ENCODE measurements at regions not wholly inside any gene's neighbourhood (a gene's known extent, or its start where the extent isn't known, plus 50 kb on each side); places are given as distances from the start of the nearest gene placed in this dataset.

DNA sequence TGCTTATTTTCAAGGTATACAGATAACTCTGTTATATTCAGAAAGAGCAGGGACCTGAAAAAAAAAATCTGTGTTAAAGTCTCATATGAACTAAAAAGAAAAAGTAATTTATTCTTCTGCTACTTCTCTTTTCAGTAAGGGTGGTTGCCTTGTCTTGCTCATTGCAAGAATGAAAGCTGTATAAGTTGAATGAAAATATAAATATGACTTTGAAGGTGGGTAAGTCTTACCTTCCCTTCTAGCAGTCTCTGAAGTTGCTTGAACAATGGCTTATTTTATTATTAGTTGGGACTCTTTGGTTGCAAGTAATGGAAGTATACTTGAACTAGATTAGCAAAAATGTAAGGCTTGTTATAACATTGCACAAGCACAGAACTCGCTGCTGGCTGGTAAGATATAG is 1554.9 kb downstream of the SI start:
- TF ChIP-seq EP300 (IDR thresholded peaks at IDR 0.05) (no peak), POLR2AphosphoS5 (IDR thresholded peaks at IDR 0.05) (no peak)
- TF ChIP-seq, protein P1, sequence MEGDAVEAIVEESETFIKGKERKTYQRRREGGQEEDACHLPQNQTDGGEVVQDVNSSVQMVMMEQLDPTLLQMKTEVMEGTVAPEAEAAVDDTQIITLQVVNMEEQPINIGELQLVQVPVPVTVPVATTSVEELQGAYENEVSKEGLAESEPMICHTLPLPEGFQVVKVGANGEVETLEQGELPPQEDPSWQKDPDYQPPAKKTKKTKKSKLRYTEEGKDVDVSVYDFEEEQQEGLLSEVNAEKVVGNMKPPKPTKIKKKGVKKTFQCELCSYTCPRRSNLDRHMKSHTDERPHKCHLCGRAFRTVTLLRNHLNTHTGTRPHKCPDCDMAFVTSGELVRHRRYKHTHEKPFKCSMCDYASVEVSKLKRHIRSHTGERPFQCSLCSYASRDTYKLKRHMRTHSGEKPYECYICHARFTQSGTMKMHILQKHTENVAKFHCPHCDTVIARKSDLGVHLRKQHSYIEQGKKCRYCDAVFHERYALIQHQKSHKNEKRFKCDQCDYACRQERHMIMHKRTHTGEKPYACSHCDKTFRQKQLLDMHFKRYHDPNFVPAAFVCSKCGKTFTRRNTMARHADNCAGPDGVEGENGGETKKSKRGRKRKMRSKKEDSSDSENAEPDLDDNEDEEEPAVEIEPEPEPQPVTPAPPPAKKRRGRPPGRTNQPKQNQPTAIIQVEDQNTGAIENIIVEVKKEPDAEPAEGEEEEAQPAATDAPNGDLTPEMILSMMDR (IDR thresholded peaks at IDR 0.05): no peak
